ENCODE measurements at regions not wholly inside any gene's neighbourhood (a gene's known extent, or its start where the extent isn't known, plus 50 kb on each side); places are given as distances from the start of the nearest gene placed in this dataset.

DNA sequence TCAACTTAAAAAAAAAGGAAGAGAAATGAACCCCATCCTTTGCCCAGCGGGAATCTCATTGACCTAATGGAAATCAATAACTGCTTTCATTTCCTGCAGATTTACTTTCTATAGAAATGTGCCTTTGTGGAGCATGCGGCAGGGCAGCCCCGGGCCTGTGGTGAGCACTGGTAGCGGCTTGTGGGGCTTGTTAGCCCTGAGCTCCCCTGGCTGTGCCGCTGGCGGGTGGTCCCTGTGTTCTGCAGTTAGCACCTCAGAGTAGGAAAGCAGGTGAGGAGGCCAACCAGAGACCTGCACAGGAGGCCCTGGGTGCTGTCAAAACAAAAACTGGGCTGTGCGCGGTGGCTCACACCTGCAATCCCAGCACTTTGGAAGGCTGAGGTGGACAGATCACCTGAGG lies 76.8 kb upstream of the CDK20 start:
- H3K9me3 ChIP-seq (replicated peaks; ENCODE audit: control insufficient read depth, insufficient read depth, low read length) = no peaks in the 10 kb centered on the region
- no peaks in the 10 kb centered on the region for H3K36me3 ChIP-seq (ENCODE audit: control insufficient read depth in 2 of 2, extremely low read depth in 1 of 2, insufficient read depth in 2 of 2, low read length in 2 of 2)
- H3K4me1 ChIP-seq (ENCODE audit: control insufficient read depth, extremely low read depth, insufficient read depth, low read length) = no peaks in the 10 kb centered on the region
- H4K20me1 ChIP-seq (replicated peaks; ENCODE audit: control insufficient read depth, extremely low read depth, insufficient read depth, low read length) = no peaks in the 10 kb centered on the region
- no peak overlapping the region for H3K4me3 ChIP-seq (replicated peaks in 1 of 3; ENCODE audit: insufficient read depth in 1 of 3, low read depth in 1 of 3, low read length in 3 of 3)
- no peaks in the 10 kb centered on the region for H3K79me2 ChIP-seq (ENCODE audit: control insufficient read depth, insufficient read depth, low read length)
- ChIA-PET POLR2A (no interaction called here), CTCF (no interaction called here)
- no peaks in the 10 kb centered on the region for H3K27me3 ChIP-seq (ENCODE audit: control insufficient read depth in 2 of 2, insufficient read depth in 2 of 2, low read length in 2 of 2)
- no peak overlapping the region for H2AFZ ChIP-seq (ENCODE audit: low read depth, low read length)
- no peaks in the 10 kb centered on the region for H3K9me1 ChIP-seq (replicated peaks; ENCODE audit: control insufficient read depth, extremely low read depth, insufficient read depth, low read length)
- no peak overlapping the region for H3K4me2 ChIP-seq (ENCODE audit: insufficient read depth, low read length)
- TF ChIP-seq GATA2 (IDR thresholded peaks at IDR 0.05; ENCODE audit: insufficient read depth, insufficient read length, low read depth, low read length) (no peak), JUN (IDR thresholded peaks at IDR 0.05; ENCODE audit: borderline replicate concordance, insufficient read depth, insufficient read length, low read depth) (no peak), FOS (IDR thresholded peaks at IDR 0.05; ENCODE audit: borderline replicate concordance, insufficient read depth, low read length) (no peak), MYC (IDR thresholded peaks at IDR 0.05; ENCODE audit: low read depth, low read length) (no peak), MAX (IDR thresholded peaks at IDR 0.05; ENCODE audit: insufficient read depth, insufficient read length) (no peak), EZH2 (IDR thresholded peaks at IDR 0.05; ENCODE audit: borderline replicate concordance, low read depth, low read length, severe bottlenecking) (no peak), POLR2A (IDR thresholded peaks at IDR 0.05; ENCODE audit: low read depth, low read length) (no peak), POLR2AphosphoS5 (IDR thresholded peaks at IDR 0.05; ENCODE audit: insufficient read depth, low read depth, low read length) (no peak)
- TF ChIP-seq, protein P1, sequence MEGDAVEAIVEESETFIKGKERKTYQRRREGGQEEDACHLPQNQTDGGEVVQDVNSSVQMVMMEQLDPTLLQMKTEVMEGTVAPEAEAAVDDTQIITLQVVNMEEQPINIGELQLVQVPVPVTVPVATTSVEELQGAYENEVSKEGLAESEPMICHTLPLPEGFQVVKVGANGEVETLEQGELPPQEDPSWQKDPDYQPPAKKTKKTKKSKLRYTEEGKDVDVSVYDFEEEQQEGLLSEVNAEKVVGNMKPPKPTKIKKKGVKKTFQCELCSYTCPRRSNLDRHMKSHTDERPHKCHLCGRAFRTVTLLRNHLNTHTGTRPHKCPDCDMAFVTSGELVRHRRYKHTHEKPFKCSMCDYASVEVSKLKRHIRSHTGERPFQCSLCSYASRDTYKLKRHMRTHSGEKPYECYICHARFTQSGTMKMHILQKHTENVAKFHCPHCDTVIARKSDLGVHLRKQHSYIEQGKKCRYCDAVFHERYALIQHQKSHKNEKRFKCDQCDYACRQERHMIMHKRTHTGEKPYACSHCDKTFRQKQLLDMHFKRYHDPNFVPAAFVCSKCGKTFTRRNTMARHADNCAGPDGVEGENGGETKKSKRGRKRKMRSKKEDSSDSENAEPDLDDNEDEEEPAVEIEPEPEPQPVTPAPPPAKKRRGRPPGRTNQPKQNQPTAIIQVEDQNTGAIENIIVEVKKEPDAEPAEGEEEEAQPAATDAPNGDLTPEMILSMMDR (IDR thresholded peaks at IDR 0.05; ENCODE audit: extremely low read depth in 1 of 2, insufficient read depth in 1 of 2, low read depth in 1 of 2, low read length in 2 of 2) = no peak
- dilution Hi-C loops (cut with MboI; ENCODE audit: extremely low pct_ligation_motif_present, low sequenced_read_pairs) (no loop called here), intact Hi-C loops (cut with micrococcal nuclease) (no loop called here)
- DNase-seq (ENCODE audit: low read depth, low spot score) (no peak), FAIRE-seq (no peak)
- BruUV-seq (replicated peaks) = no TSS peak
- H3K9ac ChIP-seq (replicated peaks; ENCODE audit: extremely low read depth, insufficient read depth, low read length) = no peak overlapping the region
- no peak overlapping the region for H3K27ac ChIP-seq (ENCODE audit: insufficient read depth, low read depth, low read length)

Data from endothelial cell of umbilical vein (primary cell).